ENCODE measurements at regions not wholly inside any gene's neighbourhood (a gene's known extent, or its start where the extent isn't known, plus 50 kb on each side); places are given as distances from the start of the nearest gene placed in this dataset.

GRCh38 chr18:67644226-67644625 lies 127.7 kb upstream of the DSEL start:
- intact Hi-C loops (cut with DNase I): no loop called here
- Histone ChIP-seq H3K27ac (ENCODE audit: low read depth in 1 of 2, low read length in 2 of 2) (no peak overlapping the region), H3K4me3 (ENCODE audit: low read length in 2 of 2) (no peak overlapping the region), H3K36me3 (ENCODE audit: control insufficient read depth in 1 of 2, insufficient read depth in 2 of 2, low read length in 1 of 2) (no peaks in the 10 kb centered on the region), H3K9me3 (ENCODE audit: control insufficient read depth, low read length) (no peaks in the 10 kb centered on the region), H3K4me1 (ENCODE audit: control insufficient read depth in 1 of 2, insufficient read depth in 2 of 2, low read length in 2 of 2) (no peaks in the 10 kb centered on the region), H3K27me3 (ENCODE audit: control insufficient read depth in 1 of 2, insufficient read depth in 2 of 2, low read length in 1 of 2) (no peaks in the 10 kb centered on the region)
- DNase-seq: no peak
- ATAC-seq (ENCODE audit: low FRiP score): no peak
- WGBS, 2 donors: 97 to 98% methylated on average over 2 of the region's 2 CpGs

DNA sequence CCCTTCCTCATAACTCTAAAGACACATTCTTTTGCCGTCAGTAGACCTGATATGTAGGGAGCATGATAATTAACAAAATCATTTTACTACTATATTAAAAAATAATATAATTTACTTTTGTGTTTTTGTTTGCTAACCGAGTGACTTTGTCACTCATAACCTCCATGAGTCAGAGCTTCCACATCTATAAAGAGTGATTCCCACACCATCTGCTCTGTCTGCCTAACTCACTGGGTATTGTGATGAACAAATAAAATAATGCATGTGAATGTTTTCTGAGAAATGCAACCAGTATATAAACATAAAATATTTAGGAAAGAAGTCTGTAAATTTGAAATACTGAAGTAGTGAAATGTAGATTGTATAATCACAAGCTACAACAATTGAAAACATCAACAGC lies 123.4 kb upstream of the DSEL start:
- Histone ChIP-seq H3K27ac (ENCODE audit: low read depth in 1 of 2, low read length in 2 of 2) (no peak overlapping the region), H3K4me1 (ENCODE audit: control insufficient read depth in 1 of 2, insufficient read depth in 2 of 2, low read length in 2 of 2) (no peaks in the 10 kb centered on the region), H3K4me3 (ENCODE audit: low read length in 2 of 2) (no peak overlapping the region), H3K36me3 (ENCODE audit: control insufficient read depth in 1 of 2, insufficient read depth in 2 of 2, low read length in 1 of 2) (no peaks in the 10 kb centered on the region), H3K9me3 (ENCODE audit: control insufficient read depth, low read length) (no peaks in the 10 kb centered on the region), H3K27me3 (ENCODE audit: control insufficient read depth in 1 of 2, insufficient read depth in 2 of 2, low read length in 1 of 2) (no peaks in the 10 kb centered on the region)
- 91 to 92% methylated on average over 2 of the region's 2 CpGs for WGBS, 2 donors
- intact Hi-C loops (cut with DNase I): no loop called here
- no peak for ATAC-seq (ENCODE audit: low FRiP score)
- DNase-seq: no peak

GRCh38 chr18:67636597-67637385 lies 120.3 kb upstream of the DSEL start:
- WGBS, 2 donors: 96 to 97% methylated on average over 31 to 32 of the region's 32 CpGs
- Histone ChIP-seq H3K4me3 (ENCODE audit: low read length in 2 of 2) (no peak overlapping the region), H3K27me3 (ENCODE audit: control insufficient read depth in 1 of 2, insufficient read depth in 2 of 2, low read length in 1 of 2) (no peaks in the 10 kb centered on the region), H3K27ac (ENCODE audit: low read depth in 1 of 2, low read length in 2 of 2) (no peak overlapping the region), H3K4me1 (ENCODE audit: control insufficient read depth in 1 of 2, insufficient read depth in 2 of 2, low read length in 2 of 2) (no peaks in the 10 kb centered on the region), H3K9me3 (ENCODE audit: control insufficient read depth, low read length) (no peaks in the 10 kb centered on the region), H3K36me3 (ENCODE audit: control insufficient read depth in 1 of 2, insufficient read depth in 2 of 2, low read length in 1 of 2) (no peaks in the 10 kb centered on the region)
- no peak for DNase-seq
- ATAC-seq (ENCODE audit: low FRiP score): no peak
- intact Hi-C loops (cut with DNase I): no loop called here

DNA sequence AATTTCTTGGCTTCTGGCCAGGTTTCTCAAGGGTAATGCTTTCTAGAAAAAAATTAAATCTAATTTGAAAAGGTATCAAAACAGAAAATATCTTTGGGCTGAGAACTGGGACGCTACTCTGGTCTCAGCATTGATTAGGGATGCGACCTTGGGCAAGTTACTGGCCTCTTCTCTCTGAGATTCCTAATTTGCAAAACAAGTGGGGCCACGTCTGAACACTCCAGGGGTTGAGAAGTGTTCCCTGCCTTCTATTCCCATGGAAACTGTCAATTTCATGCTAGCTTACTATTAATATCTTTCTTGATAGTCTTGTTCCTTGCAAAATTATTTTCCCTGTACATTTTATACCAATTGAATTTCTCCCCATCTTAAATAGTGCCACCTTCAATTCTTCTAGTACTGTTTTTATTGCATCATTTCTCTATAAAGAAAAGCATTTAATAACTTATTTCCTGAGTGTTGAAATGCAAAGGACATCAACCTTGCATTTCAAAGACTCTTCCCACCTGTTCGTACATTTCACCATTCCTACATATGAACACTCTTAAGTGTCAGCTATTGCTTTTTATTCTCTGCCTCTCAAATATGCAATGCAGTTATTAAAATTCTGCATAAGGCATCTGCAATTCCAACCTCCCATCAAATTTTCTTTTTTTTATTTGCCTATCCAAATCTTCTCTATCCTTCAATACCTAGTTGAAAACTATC lies 118.3 kb upstream of the DSEL start:
- DNase-seq (no peak), ATAC-seq (ENCODE audit: low FRiP score) (no peak)
- Histone ChIP-seq H3K4me1 (ENCODE audit: control insufficient read depth in 1 of 2, insufficient read depth in 2 of 2, low read length in 2 of 2) (no peaks in the 10 kb centered on the region), H3K9me3 (ENCODE audit: control insufficient read depth, low read length) (no peaks in the 10 kb centered on the region), H3K36me3 (ENCODE audit: control insufficient read depth in 1 of 2, insufficient read depth in 2 of 2, low read length in 1 of 2) (no peaks in the 10 kb centered on the region), H3K27ac (ENCODE audit: low read depth in 1 of 2, low read length in 2 of 2) (no peak overlapping the region), H3K27me3 (ENCODE audit: control insufficient read depth in 1 of 2, insufficient read depth in 2 of 2, low read length in 1 of 2) (no peaks in the 10 kb centered on the region), H3K4me3 (ENCODE audit: low read length in 2 of 2) (no peak overlapping the region)
- WGBS, 2 donors: 75 to 79% methylated on average over 4 of the region's 4 CpGs
- intact Hi-C loops (cut with DNase I): no loop called here

DNA sequence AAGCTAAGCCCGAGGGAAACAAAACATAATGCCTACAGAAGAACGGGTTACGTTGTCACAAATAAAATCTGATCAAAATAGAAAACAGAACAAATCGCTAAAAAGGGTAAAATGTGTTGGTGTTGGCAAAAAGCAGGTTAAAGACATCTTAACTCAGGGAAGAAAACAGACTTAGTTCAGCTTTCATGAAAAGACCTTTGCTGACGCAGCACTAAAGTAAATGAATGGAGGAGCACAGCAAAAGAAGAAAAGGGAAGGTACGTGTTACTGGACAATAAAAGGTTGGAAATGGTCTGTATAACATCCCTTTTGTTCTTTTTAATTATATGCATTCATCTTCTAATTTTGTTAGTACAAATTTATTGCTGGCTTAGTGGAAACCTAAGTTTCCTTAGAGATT lies 117.4 kb upstream of the DSEL start:
- Histone ChIP-seq H3K9me3 (ENCODE audit: control insufficient read depth, low read length) (no peaks in the 10 kb centered on the region), H3K36me3 (ENCODE audit: control insufficient read depth in 1 of 2, insufficient read depth in 2 of 2, low read length in 1 of 2) (no peaks in the 10 kb centered on the region), H3K4me3 (ENCODE audit: low read length in 2 of 2) (no peak overlapping the region), H3K4me1 (ENCODE audit: control insufficient read depth in 1 of 2, insufficient read depth in 2 of 2, low read length in 2 of 2) (no peaks in the 10 kb centered on the region), H3K27me3 (ENCODE audit: control insufficient read depth in 1 of 2, insufficient read depth in 2 of 2, low read length in 1 of 2) (no peaks in the 10 kb centered on the region), H3K27ac (ENCODE audit: low read depth in 1 of 2, low read length in 2 of 2) (no peak overlapping the region)
- whole genome bisulfite sequencing, 2 donors: 85 to 89% methylated on average over 6 of the region's 6 CpGs
- intact Hi-C loops (cut with DNase I): no loop called here
- ATAC-seq (ENCODE audit: low FRiP score) (no peak), DNase-seq (no peak)

- Histone ChIP-seq H3K4me1 (ENCODE audit: control insufficient read depth in 1 of 2, insufficient read depth in 2 of 2, low read length in 2 of 2) (no peaks in the 10 kb centered on the region), H3K27ac (ENCODE audit: low read depth in 1 of 2, low read length in 2 of 2) (no peak overlapping the region), H3K4me3 (ENCODE audit: low read length in 2 of 2) (no peak overlapping the region), H3K9me3 (ENCODE audit: control insufficient read depth, low read length) (no peaks in the 10 kb centered on the region), H3K27me3 (ENCODE audit: control insufficient read depth in 1 of 2, insufficient read depth in 2 of 2, low read length in 1 of 2) (no peaks in the 10 kb centered on the region), H3K36me3 (ENCODE audit: control insufficient read depth in 1 of 2, insufficient read depth in 2 of 2, low read length in 1 of 2) (no peaks in the 10 kb centered on the region)
- DNase-seq: no peak
- ATAC-seq (ENCODE audit: low FRiP score): no peak
- intact Hi-C loops (cut with DNase I): no loop called here
- WGBS, 2 donors: 50 to 57% methylated on average over 1 of the region's 1 CpG
These were observed 105.4 kb upstream of the DSEL start for GRCh38 chr18:67621906-67622305.

- Histone ChIP-seq H3K9me3 (ENCODE audit: control insufficient read depth, low read length) (no peaks in the 10 kb centered on the region), H3K27me3 (ENCODE audit: control insufficient read depth in 1 of 2, insufficient read depth in 2 of 2, low read length in 1 of 2) (no peaks in the 10 kb centered on the region), H3K27ac (ENCODE audit: low read depth in 1 of 2, low read length in 2 of 2) (no peak overlapping the region), H3K4me3 (ENCODE audit: low read length in 2 of 2) (no peak overlapping the region), H3K36me3 (ENCODE audit: control insufficient read depth in 1 of 2, insufficient read depth in 2 of 2, low read length in 1 of 2) (no peaks in the 10 kb centered on the region), H3K4me1 (ENCODE audit: control insufficient read depth in 1 of 2, insufficient read depth in 2 of 2, low read length in 2 of 2) (no peaks in the 10 kb centered on the region)
- intact Hi-C loops (cut with DNase I): no loop called here
- DNase-seq: no peak
- ATAC-seq (ENCODE audit: low FRiP score): no peak
- WGBS, 2 donors: 72 to 79% methylated on average over 2 of the region's 2 CpGs
These were observed 104.7 kb upstream of the DSEL start for GRCh38 chr18:67621049-67621713.

DNA sequence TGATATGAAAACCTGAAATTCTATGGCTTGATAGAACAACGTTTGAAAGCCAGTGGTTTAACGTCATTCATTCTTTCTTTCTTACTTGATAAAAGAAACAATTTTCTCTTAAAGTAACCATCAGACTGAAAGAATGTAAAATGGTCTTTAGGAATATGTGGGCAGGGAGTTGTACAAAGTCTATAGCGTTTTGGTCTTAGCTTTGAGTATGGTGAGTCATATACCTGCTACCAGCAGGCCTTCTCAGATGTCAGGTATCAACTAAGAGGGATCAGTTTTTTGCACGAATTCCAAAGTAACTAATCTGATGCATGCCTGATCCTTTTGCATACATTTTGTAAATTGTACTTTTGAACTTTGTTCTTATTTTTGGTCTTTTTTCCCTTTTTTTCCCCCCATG lies 101.5 kb upstream of the DSEL start:
- no peaks in the 10 kb centered on the region for H3K9me3 ChIP-seq (ENCODE audit: control insufficient read depth, low read length)
- no peak overlapping the region for H3K27ac ChIP-seq (ENCODE audit: low read depth in 1 of 2, low read length in 2 of 2)
- WGBS, 2 donors: 71 to 73% methylated on average over 4 of the region's 4 CpGs
- no peak for DNase-seq
- no peaks in the 10 kb centered on the region for H3K36me3 ChIP-seq (ENCODE audit: control insufficient read depth in 1 of 2, insufficient read depth in 2 of 2, low read length in 1 of 2)
- H3K4me1 ChIP-seq (ENCODE audit: control insufficient read depth in 1 of 2, insufficient read depth in 2 of 2, low read length in 2 of 2): no peaks in the 10 kb centered on the region
- H3K4me3 ChIP-seq (ENCODE audit: low read length in 2 of 2): no peak overlapping the region
- no peak for ATAC-seq (ENCODE audit: low FRiP score)
- no peaks in the 10 kb centered on the region for H3K27me3 ChIP-seq (ENCODE audit: control insufficient read depth in 1 of 2, insufficient read depth in 2 of 2, low read length in 1 of 2)
- intact Hi-C loops (cut with DNase I): no loop called here

DNA sequence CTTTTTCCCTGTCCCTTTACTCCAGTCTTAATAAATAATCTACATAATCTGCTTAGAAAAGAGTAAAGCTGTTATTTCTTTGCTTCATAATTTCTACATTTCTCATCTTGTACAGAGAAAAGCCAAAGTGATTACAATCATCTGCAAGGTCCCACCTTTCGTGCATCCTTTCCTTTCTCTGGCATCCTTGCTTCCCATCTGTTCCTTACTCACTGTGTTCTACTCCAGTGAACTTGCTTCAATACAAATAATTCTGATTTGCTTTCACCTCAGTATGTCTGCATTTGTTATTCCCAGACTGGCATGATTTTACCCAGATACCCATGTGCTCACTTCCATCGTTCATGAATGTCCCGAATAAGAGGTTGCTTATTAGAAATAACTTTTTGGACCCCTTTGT lies 99.4 kb upstream of the DSEL start:
- ATAC-seq (ENCODE audit: low FRiP score): no peak
- WGBS, 2 donors: 93 to 96% methylated on average over 3 of the region's 3 CpGs
- no peak for DNase-seq

More for the DNA sequence above, 99.4 kb upstream of the DSEL start:
- no peaks in the 10 kb centered on the region for H3K36me3 ChIP-seq (ENCODE audit: control insufficient read depth in 1 of 2, insufficient read depth in 2 of 2, low read length in 1 of 2)
- no peaks in the 10 kb centered on the region for H3K27me3 ChIP-seq (ENCODE audit: control insufficient read depth in 1 of 2, insufficient read depth in 2 of 2, low read length in 1 of 2)
- no peak overlapping the region for H3K4me3 ChIP-seq (ENCODE audit: low read length in 2 of 2)
- H3K9me3 ChIP-seq (ENCODE audit: control insufficient read depth, low read length): no peaks in the 10 kb centered on the region
- no peak overlapping the region for H3K27ac ChIP-seq (ENCODE audit: low read depth in 1 of 2, low read length in 2 of 2)
- H3K4me1 ChIP-seq (ENCODE audit: control insufficient read depth in 1 of 2, insufficient read depth in 2 of 2, low read length in 2 of 2): no peaks in the 10 kb centered on the region
- intact Hi-C loops (cut with DNase I): no loop called here

Measured in aorta (tissue), 5 donors.